Trophoblast cell (in vitro differentiated cells and primary cell): ENCODE measurements at regions not wholly inside any gene's neighbourhood (a gene's known extent, or its start where the extent isn't known, plus 50 kb on each side); places are given as distances from the start of the nearest gene placed in this dataset.

Experiments used
- DNase-seq, 2 donors: peaks; one replicate each; pipeline ENCODE4 v3.0.0-alpha.2; 2016
- H2AFZ ChIP-seq: 2 replicates; pipeline ENCODE4 v1.6.1; 2013; ENCODE audit warnings: low read length, moderate library complexity, mild to moderate bottlenecking; ENCODE audit not compliant: insufficient read depth, poor library complexity
- H2AK5ac ChIP-seq: 2 replicates; pipeline ENCODE4 v1.6.1; 2013; ENCODE audit warnings: mild to moderate bottlenecking, low read length
- H2BK120ac ChIP-seq: 2 replicates; pipeline ENCODE4 v1.6.1; 2013; ENCODE audit warnings: low read length, mild to moderate bottlenecking, moderate library complexity; ENCODE audit not compliant: insufficient read depth, poor library complexity
- H2BK12ac ChIP-seq: 2 replicates; pipeline ENCODE4 v1.6.1; 2013; ENCODE audit warnings: mild to moderate bottlenecking, low read length, moderate library complexity
- H2BK5ac ChIP-seq: 2 replicates; pipeline ENCODE4 v1.6.1; 2013; ENCODE audit warnings: low read length, low read depth, moderate library complexity, mild to moderate bottlenecking; ENCODE audit not compliant: poor library complexity
- H3K14ac ChIP-seq: 2 replicates; pipeline ENCODE4 v1.6.1; 2013; ENCODE audit warnings: mild to moderate bottlenecking, low read length
- H3K18ac ChIP-seq: 2 replicates; pipeline ENCODE4 v1.6.1; 2013; ENCODE audit warnings: mild to moderate bottlenecking, low read length
- H3K23ac ChIP-seq: 2 replicates; pipeline ENCODE4 v1.6.1; 2013; ENCODE audit warnings: low read length
- H3K27ac ChIP-seq: 2 replicates; pipeline ENCODE4 v1.5.1; 2013; ENCODE audit warnings: low read depth, mild to moderate bottlenecking, inconsistent platforms, low read length, moderate library complexity
- H3K27me3 ChIP-seq: 2 replicates; pipeline ENCODE4 v1.6.1; 2013; ENCODE audit warnings: inconsistent platforms, mild to moderate bottlenecking, low read length, moderate library complexity; ENCODE audit not compliant: insufficient read depth
- H3K36me3 ChIP-seq, 2 experiments: 1 replicate in 1 of 2; 2 replicates in 1 of 2; pipeline ENCODE4 v1.6.1; 2013; ENCODE audit warnings: low read length in 2 of 2, mild to moderate bottlenecking in 2 of 2, moderate library complexity in 1 of 2; ENCODE audit not compliant: insufficient read depth in 2 of 2, control insufficient read depth in 1 of 2
- H3K4ac ChIP-seq: 2 replicates; pipeline ENCODE4 v1.6.1; 2013; ENCODE audit warnings: low read depth, mild to moderate bottlenecking, low read length, moderate library complexity
- H3K4me1 ChIP-seq, 2 experiments: 1 replicate in 1 of 2; 2 replicates in 1 of 2; pipeline ENCODE4 v1.6.1; 2013; ENCODE audit warnings: low read length in 2 of 2, mild to moderate bottlenecking in 2 of 2, moderate library complexity in 1 of 2; ENCODE audit not compliant: insufficient read depth in 2 of 2, control insufficient read depth in 1 of 2
- H3K4me2 ChIP-seq: 2 replicates; pipeline ENCODE4 v1.6.1; 2013; ENCODE audit warnings: inconsistent platforms, mild to moderate bottlenecking, low read length, moderate library complexity
- H3K4me3 ChIP-seq: 2 replicates; pipeline ENCODE4 v1.5.1; 2013; ENCODE audit warnings: mild to moderate bottlenecking, low read depth, low read length, inconsistent platforms
- H3K79me1 ChIP-seq: one replicate; pipeline ENCODE4 v1.6.1; 2013; ENCODE audit warnings: low read length
- H3K79me2 ChIP-seq: 2 replicates; pipeline ENCODE4 v1.6.1; 2013; ENCODE audit warnings: low read length, mild to moderate bottlenecking; ENCODE audit not compliant: control insufficient read depth, insufficient read depth, poor library complexity
- H3K9ac ChIP-seq: 2 replicates; pipeline ENCODE4 v1.6.1; 2013; ENCODE audit warnings: mild to moderate bottlenecking, low read length
- H3K9me3 ChIP-seq: 2 replicates; pipeline ENCODE4 v1.6.1; 2013; ENCODE audit warnings: low read depth, mild to moderate bottlenecking, control low read depth, inconsistent platforms, low read length; ENCODE audit not compliant: insufficient read depth
- H4K12ac ChIP-seq: 2 replicates; pipeline ENCODE4 v1.6.1; 2013; ENCODE audit warnings: low read depth, mild to moderate bottlenecking, low read length, moderate library complexity
- H4K8ac ChIP-seq: 2 replicates; pipeline ENCODE4 v1.6.1; 2013; ENCODE audit warnings: low read depth, mild to moderate bottlenecking, low read length, moderate library complexity
- H4K91ac ChIP-seq: one replicate; pipeline ENCODE4 v1.6.1; 2013; ENCODE audit warnings: low read depth, mild to moderate bottlenecking, low read length, moderate library complexity
- WGBS: extraction: QIAGEN DNeasy Blood & Tissue Kit; methylation state at CpG from one replicate; pipeline ENCODE4 v1.1.7; 2013; ENCODE audit warnings: missing lambda C conversion rate; ENCODE audit not compliant: insufficient read length, insufficient coverage; ENCODE audit errors: extremely low coverage; 5-methylcytosine and 5-hydroxymethylcytosine counted together

- H3K79me2 ChIP-seq: no peaks in the 10 kb centered on the region
- no peak overlapping the region for H4K8ac ChIP-seq
- no peak overlapping the region for H2BK5ac ChIP-seq
- H4K91ac ChIP-seq: no peak overlapping the region
- no peak overlapping the region for H3K18ac ChIP-seq
- no peak overlapping the region for H3K4me2 ChIP-seq
- H3K4ac ChIP-seq: no peak overlapping the region
- no peak for DNase-seq
- no peak overlapping the region for H2BK12ac ChIP-seq
- H3K4me1 ChIP-seq: no peaks in the 10 kb centered on the region
- H2AFZ ChIP-seq: no peak overlapping the region
- H4K12ac ChIP-seq: no peak overlapping the region
- no peaks in the 10 kb centered on the region for H3K36me3 ChIP-seq
- H3K27ac ChIP-seq: no peak overlapping the region
- H3K4me3 ChIP-seq: no peak overlapping the region
- H3K9me3 ChIP-seq: no peaks in the 10 kb centered on the region
- no peak overlapping the region for H3K23ac ChIP-seq
- no peaks in the 10 kb centered on the region for H3K27me3 ChIP-seq
- no peak overlapping the region for H3K14ac ChIP-seq
- no peaks in the 10 kb centered on the region for H3K79me1 ChIP-seq
- no peak overlapping the region for H2BK120ac ChIP-seq
- H3K9ac ChIP-seq: no peak overlapping the region
- no peak overlapping the region for H2AK5ac ChIP-seq
Observed at GRCh38 chr20:40891351-40891750, 137.3 kb upstream of the TOP1 start.

- Histone ChIP-seq H4K12ac (no peak overlapping the region), H3K79me2 (no peaks in the 10 kb centered on the region), H2BK120ac (no peak overlapping the region), H2BK5ac (no peak overlapping the region), H3K27ac (no peak overlapping the region), H3K79me1 (no peaks in the 10 kb centered on the region), H4K91ac (no peak overlapping the region), H3K4me3 (no peak overlapping the region), H2AFZ (no peak overlapping the region), H3K9me3 (no peaks in the 10 kb centered on the region), H3K27me3 (no peaks in the 10 kb centered on the region), H3K4me1 (no peaks in the 10 kb centered on the region), H3K14ac (no peak overlapping the region), H3K4me2 (no peak overlapping the region), H3K23ac (no peak overlapping the region), H3K36me3 (no peaks in the 10 kb centered on the region), H3K4ac (no peak overlapping the region), H4K8ac (no peak overlapping the region), H3K9ac (no peak overlapping the region), H3K18ac (no peak overlapping the region), H2BK12ac (no peak overlapping the region), H2AK5ac (no peak overlapping the region)
- DNase-seq: peak in 1 of 2 donors; percentile 2
- no CpG with 5 or more reads among the region's 2 CpGs for WGBS
Observed at GRCh38 chr20:40892642-40893041, 136.0 kb upstream of the TOP1 start.

- Histone ChIP-seq H3K18ac (no peak overlapping the region), H3K4me2 (no peak overlapping the region), H2AK5ac (no peak overlapping the region), H3K79me2 (no peaks in the 10 kb centered on the region), H3K9ac (no peak overlapping the region), H2BK5ac (no peak overlapping the region), H4K91ac (no peak overlapping the region), H3K23ac (no peak overlapping the region), H3K14ac (no peak overlapping the region), H2BK12ac (no peak overlapping the region), H2AFZ (no peak overlapping the region), H3K27ac (no peak overlapping the region), H3K4me1 (no peaks in the 10 kb centered on the region), H2BK120ac (no peak overlapping the region), H3K27me3 (no peaks in the 10 kb centered on the region), H3K36me3 (no peaks in the 10 kb centered on the region), H3K4ac (no peak overlapping the region), H4K8ac (no peak overlapping the region), H4K12ac (no peak overlapping the region), H3K4me3 (no peak overlapping the region), H3K9me3 (no peaks in the 10 kb centered on the region), H3K79me1 (no peaks in the 10 kb centered on the region)
- WGBS: no CpG with 5 or more reads among the region's 1 CpG
- DNase-seq: no peak
Observed at GRCh38 chr20:40893610-40894236, 134.9 kb upstream of the TOP1 start.

- H2BK120ac ChIP-seq: no peak overlapping the region
- no peak overlapping the region for H3K14ac ChIP-seq
- H3K4me3 ChIP-seq: no peak overlapping the region
- no peaks in the 10 kb centered on the region for H3K9me3 ChIP-seq
- no CpG with 5 or more reads among the region's 1 CpG for WGBS
- no peak overlapping the region for H3K9ac ChIP-seq
- no peaks in the 10 kb centered on the region for H3K79me1 ChIP-seq
- no peak overlapping the region for H3K23ac ChIP-seq
- no peak overlapping the region for H2BK5ac ChIP-seq
- H2AK5ac ChIP-seq: no peak overlapping the region
- DNase-seq: no peak
- H4K12ac ChIP-seq: no peak overlapping the region
- no peak overlapping the region for H3K27ac ChIP-seq
- no peaks in the 10 kb centered on the region for H3K36me3 ChIP-seq
- no peak overlapping the region for H3K4me2 ChIP-seq
- H3K4me1 ChIP-seq: no peaks in the 10 kb centered on the region
- H3K4ac ChIP-seq: no peak overlapping the region
- no peaks in the 10 kb centered on the region for H3K79me2 ChIP-seq
- H2AFZ ChIP-seq: no peak overlapping the region
- no peak overlapping the region for H4K8ac ChIP-seq
- no peak overlapping the region for H4K91ac ChIP-seq
- no peak overlapping the region for H2BK12ac ChIP-seq
- H3K18ac ChIP-seq: no peak overlapping the region
- H3K27me3 ChIP-seq: no peaks in the 10 kb centered on the region
Observed at GRCh38 chr20:40894237-40894630, 134.4 kb upstream of the TOP1 start.
